Heart left ventricle (tissue), 16 donors: ENCODE measurements at regions not wholly inside any gene's neighbourhood (a gene's known extent, or its start where the extent isn't known, plus 50 kb on each side); places are given as distances from the start of the nearest gene placed in this dataset.

ENCODE experiments used
- ATAC-seq, 4 donors: fragments of 200-7000 bp; cut with Tn5 transposase; one replicate each; pipeline ENCODE4 v1.9.1; 2020 to 2022; ENCODE audit warnings: moderate library complexity in 4 of 4, mild to moderate bottlenecking in 3 of 4, moderate number of reproducible peaks in 1 of 4
- DNase-seq, 5 donors: peaks; one replicate each; pipeline ENCODE4 v3.0.0-alpha.2; 2020
- H3K27ac ChIP-seq, 12 donors: fragments of 200-600 bp; sonication (generic) in 4 of 12; one replicate each; pipeline versions ENCODE4 v1.5.0 to v1.8.0; 2016 to 2022; ENCODE audit warnings: mild to moderate bottlenecking in 2 of 12
- H3K27me3 ChIP-seq, 9 donors: fragments of 200-600 bp; sonication (generic) in 2 of 9; one replicate each; pipeline versions ENCODE4 v1.5.1 to v1.8.0; 2016 to 2022; ENCODE audit warnings: mild to moderate bottlenecking in 3 of 9
- H3K36me3 ChIP-seq, 9 donors: fragments of 200-600 bp; sonication (generic) in 2 of 9; one replicate each; pipeline versions ENCODE4 v1.5.0 to v1.8.0; 2018 to 2022; ENCODE audit warnings: mild to moderate bottlenecking in 2 of 9
- H3K4me1 ChIP-seq, 12 donors: fragments of 200-600 bp; sonication (generic) in 4 of 12; one replicate each; pipeline versions ENCODE4 v1.5.0 to v1.8.0; 2016 to 2022; ENCODE audit warnings: mild to moderate bottlenecking in 3 of 12
- H3K4me3 ChIP-seq, 12 donors: fragments of 200-600 bp; sonication (generic) in 4 of 12; one replicate each; pipeline versions ENCODE4 v1.5.0 to v1.8.0; 2017 to 2022; ENCODE audit warnings: mild to moderate bottlenecking in 9 of 12, moderate library complexity in 4 of 12
- H3K9me3 ChIP-seq, 12 donors: fragments of 200-600 bp; sonication (generic) in 4 of 12; one replicate each; pipeline versions ENCODE4 v1.5.0 to v1.8.0; 2016 to 2022; ENCODE audit warnings: mild to moderate bottlenecking in 1 of 12
- POLR2A ChIP-seq, 2 donors: fragments of 450-650 bp; IDR thresholded peaks; one replicate each; pipeline ENCODE4 v1.6.1; 2017; ENCODE audit warnings: antibody characterized with exemption in 2 of 2, mild to moderate bottlenecking in 2 of 2, moderate library complexity in 2 of 2
- WGBS, 4 donors: extraction: QIAGEN DNeasy Blood & Tissue Kit in 2 of 4; methylation state at CpG; one replicate each; pipeline versions ENCODE4 v1.1.5 to v1.1.7; 2013 to 2018; 5-methylcytosine and 5-hydroxymethylcytosine counted together
- intact Hi-C, 10 donors: fragments of 100-400 bp; cut with DNase I; formaldehyde crosslinking; loops; one replicate each; pipeline versions ENCODE4 v1.11.1 to v1.14.2; 2022
- TF ChIP-seq, protein P1 (sequence below), 12 donors: fragments of 200-600 bp; sonication (generic) in 4 of 12; IDR thresholded peaks; one replicate each; pipeline versions ENCODE4 v1.5.0 to v1.8.0; 2018 to 2022; ENCODE audit warnings: antibody characterized with exemption in 12 of 12, mild to moderate bottlenecking in 5 of 12
- donor health status: ischemic (EF 13 %, LVEDD 7.1; RV severe dilation, severe dysfunction).
- donor health status: healthy with polysubstance abuse.
- donor health status: DM: no; HTN: yes; CAD: no.
- donor health status: DM: no; HTN: no; CAD: no.
- donor health status: ischemic (EF 25% LVEDD 6.9; RV normal size, moderate dysfunction).
- donor health status: ischemic (EF 25% LVEDD 5.7; RV mildly dilated, moderate dysfunction).
- donor health status: healthy.
- donor health status: DM: yes; HTN: yes; CAD: no.
- donor health status: ischemic (EF 35%, LVEDD 5.7; RV mildly dilated, moderate dysfunction).
- donor health status: nonischemic (EF 11% LVEDD 7.7; RV severe dilation, severe dysfunction).
- donor health status: DM: yes; HTN: yes; CAD: no.
- donor health status: PGD.
- donor health status: ischemic (EF 29% LVEDD 5.4; RV normal size, mild dysfunction).
- donor health status: nonischemic (EF 23%, LVEDD 6.1; RV moderate dilation, normal function).

DNA sequence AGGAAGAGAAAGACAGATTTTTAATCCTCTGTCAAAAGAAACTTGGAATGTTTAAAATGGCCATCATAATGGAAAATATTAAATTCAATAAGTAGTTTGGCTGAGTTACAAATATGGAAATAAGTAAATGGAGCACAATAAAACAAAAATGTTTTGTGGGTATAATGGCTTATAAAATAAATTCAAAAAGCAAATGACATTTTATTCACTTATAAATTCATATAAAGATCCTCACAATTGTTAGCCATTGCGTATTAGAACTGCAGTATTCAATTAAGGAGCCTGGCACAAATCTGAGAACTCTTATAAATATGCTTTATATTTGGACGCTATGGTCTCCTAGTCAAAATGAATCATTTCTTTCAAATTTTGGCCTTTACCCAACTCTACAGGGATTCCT is 339.0 kb upstream of the PABPC4L start:
- Histone ChIP-seq H3K36me3 (no peaks in the 10 kb centered on the region), H3K27me3 (no peaks in the 10 kb centered on the region), H3K4me3 (no peak overlapping the region), H3K4me1 (no peaks in the 10 kb centered on the region), H3K27ac (no peak overlapping the region), H3K9me3 (no peaks in the 10 kb centered on the region)
- ATAC-seq (no peak), DNase-seq (no peak)
- 87 to 92% (median 90%) methylated on average over 2 of the region's 2 CpGs for WGBS, 4 donors
- no peak for TF ChIP-seq POLR2A (IDR thresholded peaks at IDR 0.05)
- intact Hi-C loops = no loop called here

DNA sequence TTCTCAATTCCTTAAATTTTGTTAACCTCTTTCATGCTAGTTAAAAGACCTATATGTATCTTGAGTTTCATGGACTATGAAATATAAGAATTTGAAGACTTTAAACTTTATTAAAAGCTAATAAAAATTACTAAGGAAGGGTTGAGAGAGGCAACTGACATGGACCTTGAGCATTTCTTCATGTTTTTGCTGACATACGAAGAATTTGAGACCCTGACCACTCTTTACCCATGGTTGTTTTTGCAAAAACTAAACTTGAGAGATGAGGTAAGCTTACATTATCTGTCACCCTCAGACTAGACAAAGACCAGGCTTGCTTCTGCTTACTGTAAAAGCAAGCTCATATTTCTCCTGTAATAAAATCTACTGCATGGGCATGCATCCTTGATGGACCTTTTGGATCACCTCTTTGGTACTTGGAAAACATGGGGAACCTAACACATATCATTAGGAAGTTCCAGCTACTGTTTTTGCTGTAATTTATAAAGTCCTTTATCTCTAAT is 338.2 kb upstream of the PABPC4L start:
- no peaks in the 10 kb centered on the region for H3K27me3 ChIP-seq
- no peak for TF ChIP-seq POLR2A (IDR thresholded peaks at IDR 0.05)
- intact Hi-C loops = no loop called here
- no peaks in the 10 kb centered on the region for H3K9me3 ChIP-seq
- no peaks in the 10 kb centered on the region for H3K4me1 ChIP-seq
- 60 to 78% (median 76%) methylated on average over 1 of the region's 1 CpG for whole genome bisulfite sequencing, 4 donors
- H3K4me3 ChIP-seq = no peak overlapping the region
- H3K36me3 ChIP-seq = no peaks in the 10 kb centered on the region
- ATAC-seq (no peak), DNase-seq (no peak)
- no peak overlapping the region for H3K27ac ChIP-seq

DNA sequence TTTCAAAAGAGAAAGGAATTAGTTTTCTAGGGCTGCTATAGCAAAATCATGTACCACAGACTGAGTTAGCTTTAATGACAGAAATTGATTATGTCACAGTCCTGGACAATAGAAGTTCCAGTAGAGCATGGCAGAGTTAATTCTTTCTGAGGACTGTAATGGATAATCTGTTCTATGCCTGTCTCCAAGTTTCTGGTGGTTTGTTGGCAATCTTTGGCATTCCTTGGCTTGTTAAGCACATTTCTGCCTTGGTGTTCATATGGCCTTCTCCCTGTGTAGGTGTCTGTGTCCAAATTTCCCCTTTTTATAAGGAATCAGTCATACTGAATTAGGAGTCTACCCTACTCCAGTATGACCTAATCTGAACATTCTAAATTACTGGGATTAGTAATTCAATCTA is 336.1 kb upstream of the PABPC4L start:
- TF ChIP-seq POLR2A (IDR thresholded peaks at IDR 0.05) = no peak
- TF ChIP-seq, protein P1, sequence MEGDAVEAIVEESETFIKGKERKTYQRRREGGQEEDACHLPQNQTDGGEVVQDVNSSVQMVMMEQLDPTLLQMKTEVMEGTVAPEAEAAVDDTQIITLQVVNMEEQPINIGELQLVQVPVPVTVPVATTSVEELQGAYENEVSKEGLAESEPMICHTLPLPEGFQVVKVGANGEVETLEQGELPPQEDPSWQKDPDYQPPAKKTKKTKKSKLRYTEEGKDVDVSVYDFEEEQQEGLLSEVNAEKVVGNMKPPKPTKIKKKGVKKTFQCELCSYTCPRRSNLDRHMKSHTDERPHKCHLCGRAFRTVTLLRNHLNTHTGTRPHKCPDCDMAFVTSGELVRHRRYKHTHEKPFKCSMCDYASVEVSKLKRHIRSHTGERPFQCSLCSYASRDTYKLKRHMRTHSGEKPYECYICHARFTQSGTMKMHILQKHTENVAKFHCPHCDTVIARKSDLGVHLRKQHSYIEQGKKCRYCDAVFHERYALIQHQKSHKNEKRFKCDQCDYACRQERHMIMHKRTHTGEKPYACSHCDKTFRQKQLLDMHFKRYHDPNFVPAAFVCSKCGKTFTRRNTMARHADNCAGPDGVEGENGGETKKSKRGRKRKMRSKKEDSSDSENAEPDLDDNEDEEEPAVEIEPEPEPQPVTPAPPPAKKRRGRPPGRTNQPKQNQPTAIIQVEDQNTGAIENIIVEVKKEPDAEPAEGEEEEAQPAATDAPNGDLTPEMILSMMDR (IDR thresholded peaks at IDR 0.05) = no peak
- intact Hi-C loops = no loop called here
- Histone ChIP-seq H3K36me3 (no peaks in the 10 kb centered on the region), H3K27ac (no peak overlapping the region), H3K4me1 (no peaks in the 10 kb centered on the region), H3K9me3 (no peaks in the 10 kb centered on the region), H3K4me3 (no peak overlapping the region), H3K27me3 (no peaks in the 10 kb centered on the region)
- DNase-seq = no peak
- ATAC-seq = no peak

DNA sequence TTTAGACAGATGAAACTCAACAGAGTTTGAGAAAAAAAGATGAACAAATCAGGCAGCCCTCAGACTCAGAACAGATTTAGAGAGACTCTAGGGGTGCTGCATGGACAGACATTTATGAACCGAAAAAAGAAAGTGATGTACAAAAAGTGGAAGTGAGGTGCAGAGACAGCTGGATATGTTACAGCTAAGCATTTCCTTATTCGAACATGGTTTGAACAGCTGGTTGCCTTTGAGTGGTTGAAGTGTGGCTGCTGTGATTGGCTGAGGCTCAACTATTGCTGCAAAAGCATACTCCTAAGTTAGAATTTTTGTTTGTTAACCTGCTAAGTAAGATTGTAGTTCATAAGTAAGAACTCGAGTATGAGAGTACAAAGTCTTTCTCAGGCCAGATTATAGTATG is 331.5 kb upstream of the PABPC4L start:
- intact Hi-C loops = no loop called here
- H3K27ac ChIP-seq = no peak overlapping the region
- no peak overlapping the region for H3K4me3 ChIP-seq
- WGBS, 4 donors = 51 to 68% (median 56%) methylated on average over 3 of the region's 3 CpGs
- TF ChIP-seq POLR2A (IDR thresholded peaks at IDR 0.05) = no peak
- TF ChIP-seq, protein P1 (IDR thresholded peaks at IDR 0.05) = no peak
- ATAC-seq (no peak), DNase-seq (no peak)
- H3K4me1 ChIP-seq = peaks cover 0 to 6% (median 0%) of the 10 kb centered on the region in 12 donors
- H3K36me3 ChIP-seq = no peaks in the 10 kb centered on the region
- no peaks in the 10 kb centered on the region for H3K9me3 ChIP-seq
- no peaks in the 10 kb centered on the region for H3K27me3 ChIP-seq

DNA sequence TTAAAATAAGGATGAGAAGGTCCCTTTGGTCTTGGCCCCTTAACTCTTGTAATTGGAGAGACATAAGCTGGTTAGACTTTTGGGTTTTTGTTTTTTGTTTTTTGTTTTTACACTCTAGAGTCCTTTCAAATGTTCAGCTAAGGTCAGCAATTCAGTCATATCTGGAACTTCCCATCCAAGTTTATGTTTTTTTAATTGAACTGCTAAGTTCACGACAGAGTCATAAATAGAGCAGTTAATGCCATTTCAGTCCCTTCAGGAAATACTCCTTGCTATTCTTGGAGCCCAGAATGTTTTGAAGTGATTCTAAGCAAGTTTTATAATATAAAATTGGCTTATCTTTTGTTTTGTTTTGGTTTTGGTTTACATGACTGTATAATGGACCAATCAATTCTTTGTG is 329.4 kb upstream of the PABPC4L start:
- peaks cover 0 to 6% (median 0%) of the 10 kb centered on the region in 12 donors for H3K4me1 ChIP-seq
- intact Hi-C loops = no loop called here
- no peaks in the 10 kb centered on the region for H3K9me3 ChIP-seq
- no peak overlapping the region for H3K27ac ChIP-seq
- H3K36me3 ChIP-seq = no peaks in the 10 kb centered on the region
- 30 to 57% (median 40%) methylated on average over 1 of the region's 1 CpG for WGBS, 4 donors
- ATAC-seq (no peak), DNase-seq (no peak)
- no peaks in the 10 kb centered on the region for H3K27me3 ChIP-seq
- H3K4me3 ChIP-seq = no peak overlapping the region
- TF ChIP-seq, protein P1 (IDR thresholded peaks at IDR 0.05) = no peak
